GM12878 (cell line): ENCODE measurements at regions not wholly inside any gene's neighbourhood (a gene's known extent, or its start where the extent isn't known, plus 50 kb on each side); places are given as distances from the start of the nearest gene placed in this dataset.

ENCODE experiments used
- ATAC-seq: fragments of 200-7000 bp; cut with Tn5 transposase; 3 replicates; pipeline ENCODE4 v1.9.1; 2020; ENCODE audit warnings: mild to moderate bottlenecking, moderate library complexity
- BruUV-seq: library from RNA; stranded (reverse); fragments of 400-500 nt; replicated peaks from 2 replicates; lab custom pipeline; 2021; lab: Mats Ljungman, UMichigan
- CTCF ChIA-PET: fragments of 300-600 bp; sonication (Branson Sonifier 250); formaldehyde crosslinking; extraction: SDS; loops from one replicate; lab custom pipeline; 2021; ENCODE audit warnings: inconsistent platforms; lab: Yijun Ruan, JAX
- POLR2A ChIA-PET: fragments of 350-600 bp; formaldehyde crosslinking; extraction: SDS; loops from one replicate; lab custom pipeline; 2021; ENCODE audit warnings: inconsistent platforms; lab: Charles Lee
- RAD21 ChIA-PET: fragments of 300-600 bp; sonication (Branson Sonifier 250); formaldehyde crosslinking; loops from one replicate; lab custom pipeline; 2023; ENCODE audit warnings: antibody characterized with exemption; ENCODE audit not compliant: unreplicated experiment; lab: Charles Lee
- SMC1A ChIA-PET: fragments of 300-600 bp; sonication (Branson Sonifier 250); formaldehyde crosslinking; loops from one replicate; lab custom pipeline; 2023; ENCODE audit not compliant: unreplicated experiment, uncharacterized antibody; lab: Charles Lee
- DNase-seq: peaks from one replicate; pipeline ENCODE4 v3.0.0-alpha.2; 2011; ENCODE audit warnings: low read depth, low spot score
- FAIRE-seq: peaks from 3 replicates; lab custom pipeline; 2011; peaks lifted over from hg19 to GRCh38; lab: Jason Lieb, UNC
- H2AFZ ChIP-seq: 2 replicates; pipeline ENCODE4 v1.6.0; 2011; ENCODE audit warnings: low read depth, low read length, control low read depth; ENCODE audit not compliant: control insufficient read depth
- H3K27ac ChIP-seq: 2 replicates; pipeline ENCODE4 v1.5.1; 2011; ENCODE audit warnings: control low read depth; ENCODE audit not compliant: control insufficient read depth, insufficient read depth
- H3K27me3 ChIP-seq, 2 experiments: replicated peaks in 1 of 2; 2 replicates each; pipeline versions ENCODE4 v1.6.0 to v1.6.1; 2011; ENCODE audit warnings: low read length in 1 of 2; ENCODE audit not compliant: control insufficient read depth in 2 of 2, insufficient read depth in 2 of 2
- H3K36me3 ChIP-seq, 2 experiments: 2 replicates each; pipeline ENCODE4 v1.5.1; 2011; ENCODE audit warnings: low read length in 1 of 2; ENCODE audit not compliant: control insufficient read depth in 2 of 2, insufficient read depth in 2 of 2
- H3K4me1 ChIP-seq: 2 replicates; pipeline ENCODE4 v1.6.1; 2011; ENCODE audit warnings: mild to moderate bottlenecking, low read length, moderate library complexity, mixed read lengths; ENCODE audit not compliant: control insufficient read depth, insufficient read depth
- H3K4me2 ChIP-seq: 2 replicates; pipeline ENCODE4 v1.6.0; 2011; ENCODE audit warnings: control low read depth; ENCODE audit not compliant: control insufficient read depth, insufficient read depth
- H3K4me3 ChIP-seq: fragments of 200-600 bp; sonication (generic); 2 replicates; pipeline ENCODE4 v1.5.1; 2016
- H3K79me2 ChIP-seq: 2 replicates; pipeline ENCODE4 v1.6.0; 2011; ENCODE audit warnings: low read length; ENCODE audit not compliant: control insufficient read depth, insufficient read depth
- H3K9ac ChIP-seq: 2 replicates; pipeline ENCODE4 v1.8.0; 2011; ENCODE audit warnings: low read length, control low read depth, mixed read lengths; ENCODE audit not compliant: control insufficient read depth, insufficient read depth
- H3K9me3 ChIP-seq: replicated peaks from 3 replicates; pipeline ENCODE4 v1.5.1; 2011; ENCODE audit warnings: mild to moderate bottlenecking, low read length; ENCODE audit not compliant: control insufficient read depth, insufficient read depth
- H4K20me1 ChIP-seq: 2 replicates; pipeline ENCODE4 v1.6.0; 2011; ENCODE audit not compliant: control insufficient read depth, insufficient read depth
- ASH2L ChIP-seq: fragments of 300-600, 200-600 bp; sonication (generic); IDR thresholded peaks from 2 replicates; pipeline ENCODE4 v1.6.1; 2017; ENCODE audit warnings: low read depth, mild to moderate bottlenecking, borderline replicate concordance
- BMI1 ChIP-seq: fragments of 450-650 bp; IDR thresholded peaks from 2 replicates; pipeline ENCODE4 v1.6.1; 2016; ENCODE audit warnings: mild to moderate bottlenecking, moderate library complexity, borderline replicate concordance
- ELK1 ChIP-seq: IDR thresholded peaks from 2 replicates; pipeline ENCODE4 v1.6.1; 2012; ENCODE audit warnings: low read depth, low read length, improper control_type of control experiment
- HDAC6 ChIP-seq: fragments of 200-600 bp; sonication (generic); IDR thresholded peaks from one replicate; pipeline ENCODE4 v1.8.0; 2017; ENCODE audit warnings: antibody characterized with exemption; ENCODE audit not compliant: unreplicated experiment
- MYC ChIP-seq: IDR thresholded peaks from 2 replicates; pipeline ENCODE4 v1.6.1; 2011; ENCODE audit warnings: mild to moderate bottlenecking, low read length, moderate library complexity, inconsistent platforms; ENCODE audit not compliant: insufficient read depth, insufficient replicate concordance, insufficient read length, severe bottlenecking
- RFX5 ChIP-seq: IDR thresholded peaks from 2 replicates; pipeline ENCODE4 v1.6.1; 2011; ENCODE audit warnings: low read depth, low read length, improper control_type of control experiment
- SREBF1 ChIP-seq: IDR thresholded peaks from 2 replicates; pipeline ENCODE4 v1.6.1; 2012; ENCODE audit warnings: mild to moderate bottlenecking, low read length
- SUZ12 ChIP-seq: fragments of 200-600 bp; sonication (generic); IDR thresholded peaks from one replicate; pipeline ENCODE4 v1.6.1; 2018; ENCODE audit warnings: antibody characterized with exemption, mild to moderate bottlenecking; ENCODE audit not compliant: unreplicated experiment
- ZBTB33 ChIP-seq: fragments of 450-650 bp; IDR thresholded peaks from 2 replicates; pipeline ENCODE4 v1.6.1; 2017; ENCODE audit warnings: mild to moderate bottlenecking
- ZNF687 ChIP-seq: fragments of 450-650 bp; IDR thresholded peaks from 2 replicates; pipeline ENCODE4 v1.6.1; 2017; ENCODE audit warnings: mild to moderate bottlenecking, moderate library complexity
- WGBS: methylation state at CpG from one replicate; pipeline ENCODE4 v1.1.6; 2016; ENCODE audit warnings: low lambda C conversion rate; ENCODE audit not compliant: insufficient replicate concordance, insufficient coverage; ENCODE audit errors: missing lambda C conversion rate; 5-methylcytosine and 5-hydroxymethylcytosine counted together
- in situ Hi-C: fragments of 300-500 bp; cut with MboI; formaldehyde crosslinking; loops from 9 replicates; pipeline ENCODE4 v1.14.3; 2018; ENCODE audit warnings: mixed read lengths
- intact Hi-C: fragments of 100-400 bp; cut with micrococcal nuclease; formaldehyde crosslinking; loops from one replicate; pipeline ENCODE4 v1.14.2; 2022; ENCODE audit not compliant: unreplicated experiment

GRCh38 chr5:143581649-143582048, 178.2 kb upstream of the NR3C1 start:
- in situ Hi-C loops = no loop called here
- FAIRE-seq = no peak

More at GRCh38 chr5:143581649-143582048, 178.2 kb upstream of the NR3C1 start:
- SMC1A ChIA-PET = interaction anchor here (0.6 to 3.6 kb wide), 10 partner anchors 9 to 505 kb away, joined by 3 to 52 read pairs (median 4); no protein-coding TSS in a partner anchor
- Histone ChIP-seq H3K27me3 (no peaks in the 10 kb centered on the region), H3K4me3 (no peak overlapping the region), H2AFZ (no peak overlapping the region), H3K27ac (no peak overlapping the region), H3K9me3 (no peaks in the 10 kb centered on the region), H3K4me2 (no peak overlapping the region), H3K36me3 (no peaks in the 10 kb centered on the region), H3K4me1 (peaks cover 7% of the 10 kb centered on the region), H4K20me1 (no peaks in the 10 kb centered on the region), H3K9ac (no peak overlapping the region), H3K79me2 (no peaks in the 10 kb centered on the region)
- DNase-seq (no peak), ATAC-seq (no peak)
- CTCF ChIA-PET = interaction anchor here (0.6 to 2.9 kb wide), 4 partner anchors 8 to 244 kb away, joined by 3 to 18 read pairs (median 4); no protein-coding TSS in a partner anchor
- POLR2A ChIA-PET = interaction anchor here (1.0 to 2.1 kb wide), 2 partner anchors 9 to 10 kb away, joined by 9 to 17 read pairs; no protein-coding TSS in a partner anchor
- RAD21 ChIA-PET = interaction anchor here (0.6 to 3.6 kb wide), 6 partner anchors 8 to 392 kb away, joined by 4 to 26 read pairs (median 13); no protein-coding TSS in a partner anchor
- BruUV-seq = no TSS peak
- intact Hi-C loops = no loop called here
- 100% methylated on average over 2 of the region's 2 CpGs for WGBS
- TF ChIP-seq SREBF1 (no peak), ELK1 (no peak), HDAC6 (no peak), ASH2L (no peak), MYC (no peak), BMI1 (no peak), ZNF687 (no peak), ZBTB33 (no peak), SUZ12 (no peak), RFX5 (no peak)
